ENCODE measurements at regions not wholly inside any gene's neighbourhood (a gene's known extent, or its start where the extent isn't known, plus 50 kb on each side); places are given as distances from the start of the nearest gene placed in this dataset.
"Not testable (repeated sequence)": the region's sequence is repeated elsewhere in the genome, so short reads cannot be mapped to it uniquely, and the experiment has no call there.

- no peak for DNase-seq
Observed at GRCh38 chr15:55126111-55126510, 70.6 kb downstream of the RSL24D1 start.

DNA sequence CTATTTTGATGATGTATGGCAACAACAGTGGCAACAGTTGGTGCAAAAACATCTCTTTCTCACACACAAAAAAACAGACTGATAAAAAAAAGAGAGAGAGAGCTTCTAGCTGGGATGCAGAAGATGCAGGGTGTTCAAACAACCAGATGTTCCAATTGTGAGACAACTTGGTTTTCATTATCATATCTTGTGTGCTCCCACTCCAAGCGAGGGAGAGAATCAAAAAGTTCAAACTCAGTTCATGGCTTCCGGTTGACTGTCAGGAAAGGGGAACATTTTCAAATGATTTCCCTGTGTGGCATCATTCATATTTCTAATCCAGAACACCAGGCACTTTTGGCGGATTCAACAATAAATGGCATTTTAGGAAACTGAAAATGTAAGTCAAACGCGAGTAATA lies 72.1 kb downstream of the RSL24D1 start:
- no peak for DNase-seq

- DNase-seq, result no peak
Observed at GRCh38 chr15:55118344-55118870, 78.3 kb downstream of the RSL24D1 start.

DNA sequence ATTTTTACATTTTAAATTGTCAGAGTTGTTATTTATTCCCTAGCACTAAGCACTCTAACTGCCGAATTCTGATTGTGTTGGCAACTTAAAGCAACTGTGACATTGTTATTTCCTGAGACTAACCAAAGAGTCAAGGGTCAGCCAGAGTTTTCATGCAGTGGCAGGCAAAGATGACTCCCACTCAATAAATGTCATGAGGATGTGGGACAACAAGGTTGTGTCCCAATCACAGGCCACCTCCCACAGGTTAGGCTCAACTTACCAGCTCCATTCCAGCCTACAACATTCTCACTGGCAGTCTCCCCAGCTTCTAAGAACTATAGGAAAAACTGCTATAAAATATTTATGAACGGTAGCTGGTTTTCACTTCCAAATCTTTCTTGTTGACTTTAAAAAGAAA lies 80.1 kb downstream of the RSL24D1 start:
- no peak for DNase-seq

DNA sequence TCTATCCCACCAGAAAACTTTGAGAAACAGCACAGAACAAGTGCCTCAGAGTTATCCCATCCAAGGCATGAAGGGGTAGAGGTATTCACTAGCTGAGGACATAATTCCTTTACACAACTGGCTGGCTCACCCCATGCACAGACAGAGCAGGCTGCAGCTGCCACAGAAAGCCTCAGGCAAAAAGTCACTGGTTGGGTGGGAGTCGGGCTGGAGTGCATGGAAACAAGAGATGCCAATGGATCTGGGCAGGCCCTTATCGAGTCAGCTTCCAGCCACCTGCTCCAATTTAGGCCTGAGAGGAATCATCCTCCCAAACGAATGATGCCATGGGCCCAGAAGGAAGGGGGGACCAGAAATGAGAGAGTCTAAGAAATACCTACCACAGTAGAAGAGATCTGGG lies 83.0 kb downstream of the RSL24D1 start:
- DNase-seq, result no peak

GRCh38 chr15:55112706-55113105 lies 84.0 kb downstream of the RSL24D1 start:
- DNase-seq, result no peak

GRCh38 chr15:55110446-55110845 lies 86.3 kb downstream of the RSL24D1 start:
- DNase-seq, result no peak

DNA sequence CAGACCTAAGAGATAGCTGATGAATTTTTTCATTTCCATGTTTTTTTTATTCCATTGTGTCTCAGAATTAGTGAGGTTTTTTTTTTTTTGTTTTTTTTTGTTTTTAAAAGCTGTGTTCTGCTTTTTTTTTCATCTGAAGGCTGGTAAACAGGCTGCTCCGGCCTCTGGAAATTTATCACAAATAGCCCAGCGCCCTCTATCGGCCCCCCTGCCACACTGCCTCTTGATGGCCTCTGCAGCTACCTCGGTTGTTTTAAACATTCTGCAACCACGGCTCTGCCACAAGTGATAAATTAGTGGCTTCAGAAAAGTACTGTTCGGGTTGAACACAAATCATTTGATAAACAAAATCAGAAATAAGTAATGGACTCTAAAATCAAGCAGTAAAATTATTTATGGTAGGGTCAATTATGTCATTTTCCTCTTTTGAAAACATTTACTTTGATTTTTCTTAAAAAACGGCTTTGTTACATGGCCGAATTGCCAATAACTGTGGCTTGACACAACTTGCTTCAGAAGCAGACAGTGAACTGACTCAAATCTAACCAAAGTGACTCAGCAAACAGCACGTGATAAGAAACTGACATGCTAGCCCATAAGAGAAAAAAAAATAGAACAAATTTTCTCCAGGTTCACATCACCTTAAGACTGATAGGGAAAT lies 87.8 kb downstream of the RSL24D1 start:
- DNase-seq, result no peak

DNA sequence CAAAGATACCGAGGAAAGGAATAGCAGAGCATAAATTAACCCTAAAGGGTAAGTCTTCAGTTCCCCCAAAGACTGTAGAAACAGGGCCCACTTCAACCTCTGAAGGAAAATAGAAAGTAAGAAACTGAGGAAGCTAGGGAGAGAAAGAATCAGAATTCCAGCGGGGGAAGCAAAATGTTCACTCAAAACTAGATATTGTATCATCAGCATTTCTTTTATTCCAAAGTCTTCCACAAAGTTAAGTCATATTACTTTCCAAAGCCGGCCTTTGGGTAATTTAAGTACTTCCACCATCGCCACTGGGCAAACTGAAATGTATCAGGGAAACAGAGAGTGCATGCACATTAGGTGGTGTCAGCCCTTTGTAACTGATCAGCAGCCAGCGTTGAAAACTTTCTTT lies 88.3 kb downstream of the RSL24D1 start:
- DNase-seq, result no peak

DNA sequence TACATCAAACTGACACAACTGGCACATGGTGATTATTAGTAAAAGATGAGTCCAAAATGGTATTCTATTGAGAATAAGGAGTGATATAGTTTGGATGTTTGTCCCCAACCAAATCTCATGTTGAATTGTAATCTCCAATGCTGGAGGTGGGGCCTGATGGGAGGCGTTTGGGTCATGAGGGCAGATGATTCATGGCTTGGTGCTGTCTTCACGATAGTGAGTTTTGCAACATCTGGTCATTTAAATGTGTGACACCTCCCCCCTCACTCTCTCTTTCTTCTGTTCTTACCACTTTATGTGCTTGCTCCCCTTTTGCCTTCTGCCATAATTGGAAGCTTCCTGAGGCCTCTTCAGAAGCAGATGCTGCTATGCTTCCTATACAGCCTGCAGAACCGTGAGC lies 90.6 kb downstream of the RSL24D1 start:
- DNase-seq, result no peak

DNA sequence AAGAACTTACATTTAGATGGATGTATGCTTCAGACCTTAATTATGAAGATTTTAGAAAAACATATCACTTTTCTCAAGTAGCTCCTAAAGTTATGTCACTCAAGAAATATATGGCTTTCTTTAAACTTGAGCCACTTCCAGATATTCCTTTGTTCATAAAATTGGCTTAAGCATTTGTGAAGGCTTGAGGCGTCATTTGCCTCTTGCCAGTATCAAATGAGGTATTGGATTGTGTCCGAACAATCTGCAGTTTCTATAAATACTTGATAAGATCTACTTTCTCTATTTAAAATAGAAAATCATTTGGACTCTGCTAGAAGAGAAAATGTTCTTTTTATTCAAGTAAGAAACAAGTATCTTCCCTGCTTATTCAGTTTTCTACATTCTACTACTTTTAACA lies 102.6 kb downstream of the RSL24D1 start:
- no peak for DNase-seq

DNA sequence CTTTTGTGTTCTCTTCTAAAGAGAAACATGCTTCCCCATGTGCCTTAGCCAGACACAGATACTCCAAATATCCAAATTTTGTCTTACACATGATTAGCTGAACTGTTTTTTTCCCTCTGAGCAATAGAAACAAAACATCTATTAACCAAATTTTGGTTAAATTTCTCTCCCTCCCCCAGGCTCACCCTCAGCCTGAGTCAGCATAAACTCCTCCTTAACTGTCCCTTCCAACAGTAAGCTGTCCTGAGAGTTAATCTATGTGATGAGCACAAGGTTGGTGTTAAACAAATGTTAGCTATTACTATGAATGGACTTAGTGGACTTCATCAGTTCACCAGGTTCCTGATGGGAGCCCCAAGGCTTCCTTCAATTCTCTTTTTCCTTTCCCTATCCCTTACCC lies 108.5 kb downstream of the RSL24D1 start:
- no peak for DNase-seq

GRCh38 chr15:55084673-55085072 lies 112.1 kb downstream of the RSL24D1 start:
- no peak for DNase-seq

DNA sequence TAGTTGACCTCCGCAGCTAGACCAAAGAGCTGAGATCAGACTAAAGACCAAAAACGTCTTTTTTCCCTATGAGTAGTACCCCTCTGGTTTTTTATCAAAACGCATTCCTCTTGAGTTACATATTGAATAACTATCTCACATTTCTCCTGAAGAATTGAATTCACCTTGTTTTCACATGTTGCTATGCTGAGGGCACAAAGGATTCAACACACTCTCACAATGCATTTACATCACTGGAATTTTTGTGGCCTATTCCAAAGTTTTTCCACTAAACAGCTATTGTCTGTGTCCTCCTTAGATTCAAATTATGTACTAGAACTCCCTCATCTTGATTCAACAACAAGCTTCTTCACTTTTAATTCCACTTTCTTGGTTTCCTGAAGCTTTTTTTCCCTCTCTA lies 112.5 kb downstream of the RSL24D1 start:
- no peak for DNase-seq

GRCh38 chr15:55077052-55077451 lies 119.7 kb downstream of the RSL24D1 start:
- DNase-seq, result not testable (repeated sequence)

GRCh38 chr15:55074431-55074830 lies 122.3 kb downstream of the RSL24D1 start:
- no peak for DNase-seq

GRCh38 chr15:55063970-55064369 lies 132.8 kb downstream of the RSL24D1 start:
- DNase-seq, result not testable (repeated sequence)

- DNase-seq, result no peak
Observed at GRCh38 chr15:55060836-55061235, 135.9 kb downstream of the RSL24D1 start.

- DNase-seq, result no peak
Observed at GRCh38 chr15:55056500-55056899, 140.2 kb downstream of the RSL24D1 start.

GRCh38 chr15:55044162-55044561 lies 152.6 kb downstream of the RSL24D1 start:
- no peak for DNase-seq

DNA sequence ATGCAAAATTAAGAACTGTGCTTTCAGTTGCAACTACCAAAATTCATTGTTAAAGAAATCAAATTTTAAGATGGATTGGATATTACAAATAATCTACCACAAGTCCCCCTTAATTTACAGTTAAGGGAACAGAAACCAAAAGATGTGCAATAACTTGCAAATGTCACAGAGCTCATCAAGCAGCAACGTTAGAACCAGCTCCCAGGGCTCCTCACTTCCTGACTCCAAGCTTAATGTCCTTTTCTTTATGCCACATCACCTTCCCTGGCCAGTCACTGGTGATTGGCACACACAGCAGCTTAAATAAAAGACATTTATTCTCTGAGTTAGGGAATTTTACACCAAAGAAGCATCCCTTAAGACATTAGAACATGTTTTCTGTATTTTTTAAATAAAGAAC lies 159.7 kb downstream of the RSL24D1 start:
- DNase-seq, result no peak

DNA sequence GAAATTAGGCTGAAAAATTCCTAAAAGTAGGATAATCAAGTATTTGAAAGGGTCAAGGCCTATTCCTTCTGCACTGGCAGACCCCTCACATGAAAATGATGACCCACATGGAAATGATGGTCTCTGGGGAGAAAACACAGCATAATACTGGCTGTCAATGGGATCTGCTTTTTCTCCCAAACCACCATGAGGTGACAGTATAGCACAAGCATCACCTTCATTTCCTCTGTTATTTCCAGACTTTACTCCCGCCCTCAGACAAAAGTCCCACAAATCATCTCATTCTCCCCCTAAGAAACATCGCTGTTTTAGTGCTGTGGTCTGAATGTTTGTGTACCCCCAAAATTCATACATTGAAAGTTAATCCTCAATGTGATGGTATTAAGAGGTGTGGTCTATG lies 161.0 kb downstream of the RSL24D1 start:
- DNase-seq, result no peak

GRCh38 chr15:55033574-55033973 lies 163.2 kb downstream of the RSL24D1 start:
- DNase-seq, result no peak

- DNase-seq, result no peak
Observed at GRCh38 chr15:55031727-55032126, 165.0 kb downstream of the RSL24D1 start.

- no peak for DNase-seq
Observed at GRCh38 chr15:55026381-55026780, 170.4 kb downstream of the RSL24D1 start.
